Prostate gland (tissue), 2 donors: ENCODE measurements at regions not wholly inside any gene's neighbourhood (a gene's known extent, or its start where the extent isn't known, plus 50 kb on each side); places are given as distances from the start of the nearest gene placed in this dataset.

ENCODE experiments used
- POLR2A ChIP-seq: fragments of 450-650 bp; IDR thresholded peaks from one replicate; pipeline ENCODE4 v1.6.1; 2016; ENCODE audit warnings: antibody characterized with exemption, mild to moderate bottlenecking
- POLR2AphosphoS5 ChIP-seq: sonication (generic); formaldehyde crosslinking; IDR thresholded peaks from one replicate; pipeline ENCODE4 v1.6.1; 2017; ENCODE audit warnings: antibody characterized with exemption
- TF ChIP-seq, protein P1 (sequence below), 4 experiments: fragments of 200-600 bp in 2 of 4; fragments of 450-650 bp in 2 of 4; sonication (generic) in 2 of 4; IDR thresholded peaks; 1 replicate in 3 of 4; 2 replicates in 1 of 4; pipeline ENCODE4 v1.5.1; 2016 to 2019; ENCODE audit warnings: antibody characterized with exemption in 4 of 4, mild to moderate bottlenecking in 2 of 4, moderate library complexity in 2 of 4

GRCh38 chr2:95759481-95760246 lies 167.9 kb downstream of the TRIM43 start:
- TF ChIP-seq, protein P1, sequence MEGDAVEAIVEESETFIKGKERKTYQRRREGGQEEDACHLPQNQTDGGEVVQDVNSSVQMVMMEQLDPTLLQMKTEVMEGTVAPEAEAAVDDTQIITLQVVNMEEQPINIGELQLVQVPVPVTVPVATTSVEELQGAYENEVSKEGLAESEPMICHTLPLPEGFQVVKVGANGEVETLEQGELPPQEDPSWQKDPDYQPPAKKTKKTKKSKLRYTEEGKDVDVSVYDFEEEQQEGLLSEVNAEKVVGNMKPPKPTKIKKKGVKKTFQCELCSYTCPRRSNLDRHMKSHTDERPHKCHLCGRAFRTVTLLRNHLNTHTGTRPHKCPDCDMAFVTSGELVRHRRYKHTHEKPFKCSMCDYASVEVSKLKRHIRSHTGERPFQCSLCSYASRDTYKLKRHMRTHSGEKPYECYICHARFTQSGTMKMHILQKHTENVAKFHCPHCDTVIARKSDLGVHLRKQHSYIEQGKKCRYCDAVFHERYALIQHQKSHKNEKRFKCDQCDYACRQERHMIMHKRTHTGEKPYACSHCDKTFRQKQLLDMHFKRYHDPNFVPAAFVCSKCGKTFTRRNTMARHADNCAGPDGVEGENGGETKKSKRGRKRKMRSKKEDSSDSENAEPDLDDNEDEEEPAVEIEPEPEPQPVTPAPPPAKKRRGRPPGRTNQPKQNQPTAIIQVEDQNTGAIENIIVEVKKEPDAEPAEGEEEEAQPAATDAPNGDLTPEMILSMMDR (IDR thresholded peaks at IDR 0.05), result no peak
- TF ChIP-seq POLR2AphosphoS5 (no peak), POLR2A (no peak)
